IgD-negative memory B cell (primary cell): ENCODE measurements at regions not wholly inside any gene's neighbourhood (a gene's known extent, or its start where the extent isn't known, plus 50 kb on each side); places are given as distances from the start of the nearest gene placed in this dataset.
"Not testable (repeated sequence)": the region's sequence is repeated elsewhere in the genome, so short reads cannot be mapped to it uniquely, and the experiment has no call there.

ENCODE experiments used
- H3K27ac Mint-ChIP-seq, 3 donors: one replicate each; pipeline ENCODE4 v1.8.0; 2020 to 2022; ENCODE audit warnings: mild to moderate bottlenecking in 3 of 3, mixed read lengths in 3 of 3, moderate library complexity in 1 of 3
- H3K27me3 Mint-ChIP-seq: one replicate; pipeline ENCODE4 v1.8.0; 2021; ENCODE audit warnings: mixed read lengths
- H3K36me3 Mint-ChIP-seq: one replicate; pipeline ENCODE4 v1.8.0; 2020; ENCODE audit warnings: mild to moderate bottlenecking, mixed read lengths
- H3K4me1 Mint-ChIP-seq, 3 donors: one replicate each; pipeline ENCODE4 v1.8.0; 2020 to 2022; ENCODE audit warnings: mixed read lengths in 3 of 3, mild to moderate bottlenecking in 1 of 3
- H3K4me3 Mint-ChIP-seq, 4 donors: one replicate each; pipeline ENCODE4 v1.8.0; 2020 to 2022; ENCODE audit warnings: mild to moderate bottlenecking in 4 of 4, mixed read lengths in 4 of 4, moderate library complexity in 3 of 4
- H3K9me3 Mint-ChIP-seq, 3 donors: one replicate each; pipeline ENCODE4 v1.8.0; 2020 to 2021; ENCODE audit warnings: mixed read lengths in 3 of 3, mild to moderate bottlenecking in 1 of 3

GRCh38 chr5:96101358-96102089 lies 139.9 kb upstream of the ELL2 start:
- H3K36me3 Mint-ChIP-seq: no peaks in the 10 kb centered on the region
- peaks cover 0 to 2% (median 0%) of the 10 kb centered on the region in 3 donors for H3K4me1 Mint-ChIP-seq
- H3K27ac Mint-ChIP-seq: no peak overlapping the region
- peaks cover 2 to 7% (median 3%) of the 10 kb centered on the region in 3 donors for H3K9me3 Mint-ChIP-seq
- no peak overlapping the region for H3K4me3 Mint-ChIP-seq
- H3K27me3 Mint-ChIP-seq: no peaks in the 10 kb centered on the region

GRCh38 chr5:96097488-96097887 lies 135.8 kb upstream of the ELL2 start:
- not testable (repeated sequence) for H3K27me3 Mint-ChIP-seq, H3K4me1 Mint-ChIP-seq, H3K36me3 Mint-ChIP-seq, H3K4me3 Mint-ChIP-seq, H3K9me3 Mint-ChIP-seq, H3K27ac Mint-ChIP-seq

GRCh38 chr5:96096724-96097123 lies 135.1 kb upstream of the ELL2 start:
- H3K27me3 Mint-ChIP-seq: no peaks in the 10 kb centered on the region
- H3K27ac Mint-ChIP-seq: no peak overlapping the region
- no peak overlapping the region for H3K4me3 Mint-ChIP-seq
- H3K36me3 Mint-ChIP-seq: no peaks in the 10 kb centered on the region
- peaks cover 2 to 4% (median 3%) of the 10 kb centered on the region in 3 donors for H3K9me3 Mint-ChIP-seq
- no peaks in the 10 kb centered on the region for H3K4me1 Mint-ChIP-seq

GRCh38 chr5:96094904-96095303 lies 133.3 kb upstream of the ELL2 start:
- Mint-ChIP-seq H3K4me3 (no peak overlapping the region), H3K36me3 (no peaks in the 10 kb centered on the region), H3K9me3 (peaks cover 2 to 4% (median 3%) of the 10 kb centered on the region in 3 donors), H3K27ac (no peak overlapping the region), H3K27me3 (no peaks in the 10 kb centered on the region), H3K4me1 (no peaks in the 10 kb centered on the region)

GRCh38 chr5:96093890-96094381 lies 132.3 kb upstream of the ELL2 start:
- Mint-ChIP-seq H3K27me3 (no peaks in the 10 kb centered on the region), H3K4me1 (no peaks in the 10 kb centered on the region), H3K4me3 (no peak overlapping the region), H3K9me3 (peaks cover 2 to 4% (median 3%) of the 10 kb centered on the region in 3 donors), H3K36me3 (no peaks in the 10 kb centered on the region), H3K27ac (no peak overlapping the region)

- Mint-ChIP-seq H3K4me1 (no peaks in the 10 kb centered on the region), H3K27me3 (no peaks in the 10 kb centered on the region), H3K9me3 (peaks cover 2 to 4% (median 3%) of the 10 kb centered on the region in 3 donors), H3K4me3 (no peak overlapping the region), H3K27ac (no peak overlapping the region), H3K36me3 (no peaks in the 10 kb centered on the region)
These were observed 131.7 kb upstream of the ELL2 start for GRCh38 chr5:96093340-96093739.

- Mint-ChIP-seq H3K36me3 (no peaks in the 10 kb centered on the region), H3K27me3 (no peaks in the 10 kb centered on the region), H3K4me3 (no peak overlapping the region), H3K4me1 (no peaks in the 10 kb centered on the region), H3K27ac (no peak overlapping the region), H3K9me3 (no peaks in the 10 kb centered on the region)
These were observed 130.2 kb upstream of the ELL2 start for GRCh38 chr5:96091874-96092273.

GRCh38 chr5:96090215-96090614 lies 128.6 kb upstream of the ELL2 start:
- no peaks in the 10 kb centered on the region for H3K27me3 Mint-ChIP-seq
- no peaks in the 10 kb centered on the region for H3K36me3 Mint-ChIP-seq
- no peaks in the 10 kb centered on the region for H3K9me3 Mint-ChIP-seq
- no peak overlapping the region for H3K27ac Mint-ChIP-seq
- no peak overlapping the region for H3K4me3 Mint-ChIP-seq
- H3K4me1 Mint-ChIP-seq: no peaks in the 10 kb centered on the region

GRCh38 chr5:96088706-96089498 lies 127.3 kb upstream of the ELL2 start:
- Mint-ChIP-seq H3K27me3 (no peaks in the 10 kb centered on the region), H3K4me1 (no peaks in the 10 kb centered on the region), H3K4me3 (no peak overlapping the region), H3K36me3 (no peaks in the 10 kb centered on the region), H3K27ac (no peak overlapping the region), H3K9me3 (no peaks in the 10 kb centered on the region)

GRCh38 chr5:96087939-96088338 lies 126.3 kb upstream of the ELL2 start:
- H3K27ac Mint-ChIP-seq: no peak overlapping the region
- no peaks in the 10 kb centered on the region for H3K27me3 Mint-ChIP-seq

GRCh38 chr5:96084874-96085506 lies 123.3 kb upstream of the ELL2 start:
- Mint-ChIP-seq H3K9me3 (no peaks in the 10 kb centered on the region), H3K36me3 (no peaks in the 10 kb centered on the region), H3K4me3 (no peak overlapping the region), H3K27me3 (no peaks in the 10 kb centered on the region), H3K4me1 (no peaks in the 10 kb centered on the region), H3K27ac (no peak overlapping the region)

More at GRCh38 chr5:96087939-96088338, 126.3 kb upstream of the ELL2 start:
- no peaks in the 10 kb centered on the region for H3K9me3 Mint-ChIP-seq
- no peaks in the 10 kb centered on the region for H3K36me3 Mint-ChIP-seq
- H3K4me1 Mint-ChIP-seq: no peaks in the 10 kb centered on the region
- H3K4me3 Mint-ChIP-seq: no peak overlapping the region

- Mint-ChIP-seq H3K9me3 (no peaks in the 10 kb centered on the region), H3K36me3 (no peaks in the 10 kb centered on the region), H3K4me3 (no peak overlapping the region), H3K27ac (no peak overlapping the region), H3K27me3 (no peaks in the 10 kb centered on the region), H3K4me1 (no peaks in the 10 kb centered on the region)
These were observed 121.8 kb upstream of the ELL2 start for GRCh38 chr5:96083361-96083881.

GRCh38 chr5:96081276-96081858 lies 119.7 kb upstream of the ELL2 start:
- Mint-ChIP-seq H3K36me3 (no peaks in the 10 kb centered on the region), H3K27ac (no peak overlapping the region), H3K9me3 (no peaks in the 10 kb centered on the region), H3K27me3 (no peaks in the 10 kb centered on the region), H3K4me3 (no peak overlapping the region), H3K4me1 (no peaks in the 10 kb centered on the region)

- no peak overlapping the region for H3K4me3 Mint-ChIP-seq
- H3K36me3 Mint-ChIP-seq: no peaks in the 10 kb centered on the region
- H3K27ac Mint-ChIP-seq: no peak overlapping the region
- no peaks in the 10 kb centered on the region for H3K27me3 Mint-ChIP-seq
- no peaks in the 10 kb centered on the region for H3K9me3 Mint-ChIP-seq
- H3K4me1 Mint-ChIP-seq: no peaks in the 10 kb centered on the region
These were observed 118.9 kb upstream of the ELL2 start for GRCh38 chr5:96080557-96080956.

- H3K27me3 Mint-ChIP-seq: no peaks in the 10 kb centered on the region
- H3K36me3 Mint-ChIP-seq: no peaks in the 10 kb centered on the region
- no peaks in the 10 kb centered on the region for H3K4me1 Mint-ChIP-seq
- H3K4me3 Mint-ChIP-seq: no peak overlapping the region
- no peak overlapping the region for H3K27ac Mint-ChIP-seq
- H3K9me3 Mint-ChIP-seq: no peaks in the 10 kb centered on the region
These were observed 118.3 kb upstream of the ELL2 start for GRCh38 chr5:96079962-96080361.
